ENCODE measurements at regions not wholly inside any gene's neighbourhood (a gene's known extent, or its start where the extent isn't known, plus 50 kb on each side); places are given as distances from the start of the nearest gene placed in this dataset.

DNA sequence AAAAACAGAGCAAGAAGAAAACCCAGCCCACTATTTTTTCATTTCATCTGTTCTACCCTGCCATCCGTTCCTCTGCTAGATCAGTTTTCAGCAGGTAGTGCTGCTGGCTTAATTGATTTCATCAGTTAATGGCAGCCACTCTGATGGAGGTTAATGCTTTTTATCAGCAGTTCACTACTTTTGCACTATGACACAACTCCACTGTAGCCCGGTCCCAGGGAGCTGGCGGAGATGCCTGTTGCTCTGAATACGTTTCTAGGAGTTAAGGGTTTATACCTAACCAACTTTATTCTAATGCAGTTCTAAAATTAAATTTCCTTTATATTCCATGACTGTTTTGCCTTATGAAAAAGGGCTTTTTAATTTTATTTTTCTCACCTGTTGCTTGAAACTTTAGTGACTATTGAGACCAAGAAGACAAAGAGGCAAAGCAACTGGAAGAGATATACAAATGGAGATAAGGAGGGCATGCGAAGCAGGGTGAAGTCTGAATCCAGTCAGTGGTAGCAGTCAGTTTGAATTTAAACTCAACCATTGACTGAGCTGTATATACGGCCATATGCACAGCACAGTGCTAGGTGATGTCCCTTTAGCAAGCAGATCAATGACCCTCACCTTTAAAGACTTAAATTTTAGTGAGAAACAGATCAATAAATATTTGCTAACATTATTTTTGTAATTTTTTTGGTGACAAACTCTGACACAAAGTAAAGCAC is 477.9 kb downstream of the LMO4 start:
- TF ChIP-seq, protein P1, sequence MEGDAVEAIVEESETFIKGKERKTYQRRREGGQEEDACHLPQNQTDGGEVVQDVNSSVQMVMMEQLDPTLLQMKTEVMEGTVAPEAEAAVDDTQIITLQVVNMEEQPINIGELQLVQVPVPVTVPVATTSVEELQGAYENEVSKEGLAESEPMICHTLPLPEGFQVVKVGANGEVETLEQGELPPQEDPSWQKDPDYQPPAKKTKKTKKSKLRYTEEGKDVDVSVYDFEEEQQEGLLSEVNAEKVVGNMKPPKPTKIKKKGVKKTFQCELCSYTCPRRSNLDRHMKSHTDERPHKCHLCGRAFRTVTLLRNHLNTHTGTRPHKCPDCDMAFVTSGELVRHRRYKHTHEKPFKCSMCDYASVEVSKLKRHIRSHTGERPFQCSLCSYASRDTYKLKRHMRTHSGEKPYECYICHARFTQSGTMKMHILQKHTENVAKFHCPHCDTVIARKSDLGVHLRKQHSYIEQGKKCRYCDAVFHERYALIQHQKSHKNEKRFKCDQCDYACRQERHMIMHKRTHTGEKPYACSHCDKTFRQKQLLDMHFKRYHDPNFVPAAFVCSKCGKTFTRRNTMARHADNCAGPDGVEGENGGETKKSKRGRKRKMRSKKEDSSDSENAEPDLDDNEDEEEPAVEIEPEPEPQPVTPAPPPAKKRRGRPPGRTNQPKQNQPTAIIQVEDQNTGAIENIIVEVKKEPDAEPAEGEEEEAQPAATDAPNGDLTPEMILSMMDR (IDR thresholded peaks at IDR 0.05) = no peak
- ATAC-seq (peak in 1 of 2 donors; percentile 18), DNase-seq (no peak)
- no peaks in the 10 kb centered on the region for H3K9me3 ChIP-seq
- no peaks in the 10 kb centered on the region for H3K4me1 ChIP-seq
- H3K4me3 ChIP-seq = no peak overlapping the region
- intact Hi-C loops (cut with DNase I) = no loop called here
- H3K27me3 ChIP-seq (ENCODE audit: low read depth) = no peaks in the 10 kb centered on the region
- no peaks in the 10 kb centered on the region for H3K36me3 ChIP-seq
- no peak overlapping the region for H3K27ac ChIP-seq

DNA sequence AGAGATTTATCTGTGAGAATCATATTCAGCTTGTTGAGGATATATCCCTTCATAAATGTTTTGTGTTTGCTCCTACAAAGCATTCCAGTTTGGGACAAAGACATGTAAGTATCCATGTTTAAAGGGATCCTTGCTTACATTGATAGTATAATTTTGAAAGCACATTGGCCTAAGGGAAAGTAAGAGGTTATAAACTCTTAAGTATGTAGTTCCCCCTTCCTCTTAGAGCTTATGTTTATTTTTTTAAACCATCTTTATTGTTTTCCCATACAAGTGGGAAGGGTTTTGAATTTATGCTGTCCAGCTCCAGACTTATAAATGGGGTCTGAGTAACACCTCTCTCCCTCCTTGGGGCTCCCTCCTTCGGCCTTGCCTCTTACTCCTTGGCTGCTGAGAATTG is 481.5 kb downstream of the LMO4 start:
- Histone ChIP-seq H3K9me3 (no peaks in the 10 kb centered on the region), H3K36me3 (no peaks in the 10 kb centered on the region), H3K27ac (no peak overlapping the region), H3K4me1 (no peaks in the 10 kb centered on the region), H3K27me3 (ENCODE audit: low read depth) (no peaks in the 10 kb centered on the region), H3K4me3 (no peak overlapping the region)
- TF ChIP-seq, protein P1 (IDR thresholded peaks at IDR 0.05) = no peak
- DNase-seq (no peak), ATAC-seq (no peak)
- intact Hi-C loops (cut with DNase I) = no loop called here

DNA sequence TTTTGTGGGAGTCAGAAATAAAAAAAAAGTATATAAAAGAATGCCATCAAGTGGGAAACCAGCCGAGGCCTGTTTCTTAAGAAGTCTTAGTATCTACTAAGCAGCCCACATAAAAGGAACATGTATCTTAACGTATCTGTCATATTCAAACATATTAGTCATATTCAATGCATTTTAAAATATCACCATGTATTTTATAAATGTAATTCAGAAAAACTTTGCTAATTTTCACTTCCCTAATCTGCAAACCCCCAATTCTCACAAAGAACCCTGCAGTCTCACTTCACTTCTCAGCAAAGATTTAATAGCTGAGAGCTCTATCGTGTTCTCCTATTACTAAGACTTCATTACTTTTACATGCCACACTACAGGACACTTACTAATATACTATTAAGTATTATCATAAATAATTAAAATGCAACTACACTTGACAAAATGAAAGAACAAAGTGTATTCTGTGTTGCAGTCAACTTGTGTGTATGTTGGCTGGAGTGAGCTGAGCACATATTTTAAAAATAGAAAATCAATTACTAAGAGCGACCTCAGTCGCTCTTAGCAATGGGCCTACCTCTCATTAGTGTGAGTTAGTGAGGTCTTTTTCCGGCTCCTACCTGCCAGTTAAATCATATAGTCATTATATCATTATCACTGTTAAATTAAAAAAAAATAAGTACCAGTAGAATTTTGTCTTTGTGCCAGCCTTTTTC is 484.3 kb downstream of the LMO4 start:
- ATAC-seq = no peak
- intact Hi-C loops (cut with DNase I) = no loop called here
- TF ChIP-seq, protein P1 (IDR thresholded peaks at IDR 0.05) = no peak

DNA sequence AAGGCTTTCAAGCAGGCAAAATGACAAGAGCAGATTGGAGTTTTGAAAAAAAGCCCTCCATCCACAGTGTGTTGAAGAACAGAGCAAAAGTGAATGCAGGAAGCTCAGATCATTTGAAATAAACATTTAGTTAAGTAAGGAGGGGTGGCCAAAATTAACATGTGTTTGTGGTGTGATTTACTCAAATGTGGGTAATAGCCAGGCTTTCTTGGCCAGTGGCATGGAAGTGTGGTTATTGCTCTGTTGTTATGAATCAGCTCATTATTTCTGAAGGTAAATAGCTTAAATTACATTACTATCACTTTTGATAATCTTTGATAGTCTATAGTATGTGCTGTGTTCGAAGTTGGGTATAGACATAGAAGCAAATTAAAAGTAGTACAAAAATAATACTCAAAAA is 485.9 kb downstream of the LMO4 start:
- intact Hi-C loops (cut with DNase I) = no loop called here
- no peak for ATAC-seq
- H3K4me3 ChIP-seq = no peak overlapping the region
- no peaks in the 10 kb centered on the region for H3K9me3 ChIP-seq
- H3K36me3 ChIP-seq = no peaks in the 10 kb centered on the region
- H3K27me3 ChIP-seq (ENCODE audit: low read depth) = no peaks in the 10 kb centered on the region
- TF ChIP-seq, protein P1 (IDR thresholded peaks at IDR 0.05) = no peak
- DNase-seq = no peak
- no peak overlapping the region for H3K27ac ChIP-seq
- H3K4me1 ChIP-seq = no peaks in the 10 kb centered on the region

More for the DNA sequence above, 484.3 kb downstream of the LMO4 start:
- Histone ChIP-seq H3K36me3 (no peaks in the 10 kb centered on the region), H3K27me3 (ENCODE audit: low read depth) (no peaks in the 10 kb centered on the region), H3K27ac (no peak overlapping the region), H3K4me3 (no peak overlapping the region), H3K4me1 (no peaks in the 10 kb centered on the region), H3K9me3 (no peaks in the 10 kb centered on the region)
- DNase-seq = no peak

DNA sequence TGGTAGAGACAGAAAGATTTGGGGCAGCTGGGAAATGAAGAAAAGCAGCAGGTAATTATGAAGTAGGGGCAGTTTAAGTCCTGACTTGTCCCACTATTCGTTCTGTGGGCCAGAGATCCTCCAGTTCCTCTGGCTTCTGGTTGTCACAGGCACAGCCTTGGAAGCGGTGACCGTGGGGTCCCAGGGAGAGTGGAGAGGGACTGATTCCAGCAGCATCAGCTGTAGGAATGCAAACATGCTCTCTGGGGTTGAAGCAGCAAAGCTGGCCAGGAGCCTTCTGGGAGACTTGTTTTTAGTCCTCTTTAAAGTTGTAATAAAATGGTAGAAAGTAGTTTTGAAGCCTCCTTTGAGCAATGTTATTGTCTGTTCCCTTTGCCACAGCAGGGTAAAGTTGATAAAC is 488.0 kb downstream of the LMO4 start:
- Histone ChIP-seq H3K4me3 (no peak overlapping the region), H3K4me1 (no peaks in the 10 kb centered on the region), H3K9me3 (no peaks in the 10 kb centered on the region), H3K27ac (no peak overlapping the region), H3K27me3 (ENCODE audit: low read depth) (no peaks in the 10 kb centered on the region), H3K36me3 (no peaks in the 10 kb centered on the region)
- intact Hi-C loops (cut with DNase I) = no loop called here
- TF ChIP-seq, protein P1 (IDR thresholded peaks at IDR 0.05) = no peak
- DNase-seq (no peak), ATAC-seq (no peak)
